HEK293 (cell line): ENCODE measurements at regions not wholly inside any gene's neighbourhood (a gene's known extent, or its start where the extent isn't known, plus 50 kb on each side); places are given as distances from the start of the nearest gene placed in this dataset.

Experiments used
- MZF1 ChIP-seq: fragments of 450-650 bp; formaldehyde crosslinking; IDR thresholded peaks from 2 replicates; pipeline ENCODE4 v1.5.1; 2017; ENCODE audit warnings: missing biosample characterization, missing genetic modification characterization, borderline replicate concordance
- ZBTB1 ChIP-seq: fragments of 450-650 bp; formaldehyde crosslinking; IDR thresholded peaks from 2 replicates; pipeline ENCODE4 v1.5.1; 2016; ENCODE audit warnings: missing biosample characterization, missing genetic modification characterization
- ZFHX2 ChIP-seq: fragments of 450-650 bp; formaldehyde crosslinking; conservative IDR thresholded peaks from 2 replicates; pipeline ENCODE4 v1.5.1; 2016; ENCODE audit warnings: missing biosample characterization, missing genetic modification characterization
- ZNF10 ChIP-seq: fragments of 450-650 bp; formaldehyde crosslinking; IDR thresholded peaks from 2 replicates; pipeline ENCODE4 v1.5.1; 2017; ENCODE audit warnings: missing biosample characterization, missing genetic modification characterization
- ZNF112 ChIP-seq: fragments of 450-650 bp; formaldehyde crosslinking; IDR thresholded peaks from 2 replicates; pipeline ENCODE4 v1.5.0; 2017; ENCODE audit warnings: missing biosample characterization, missing genetic modification characterization
- ZNF132 ChIP-seq: fragments of 450-650 bp; formaldehyde crosslinking; IDR thresholded peaks from 2 replicates; pipeline ENCODE4 v1.5.1; 2017; ENCODE audit warnings: missing biosample characterization, missing genetic modification characterization, borderline replicate concordance
- ZNF223 ChIP-seq: fragments of 450-650 bp; formaldehyde crosslinking; IDR thresholded peaks from 2 replicates; pipeline ENCODE4 v1.5.1; 2016; ENCODE audit warnings: missing biosample characterization, missing genetic modification characterization
- ZNF266 ChIP-seq: fragments of 450-650 bp; formaldehyde crosslinking; IDR thresholded peaks from 2 replicates; pipeline ENCODE4 v1.5.1; 2016; ENCODE audit warnings: missing biosample characterization, missing genetic modification characterization, low read depth
- ZNF302 ChIP-seq: fragments of 450-650 bp; formaldehyde crosslinking; IDR thresholded peaks from 2 replicates; pipeline ENCODE4 v1.5.1; 2016; ENCODE audit warnings: missing biosample characterization, missing genetic modification characterization, low read depth
- ZNF37A ChIP-seq: fragments of 450-650 bp; IDR thresholded peaks from 2 replicates; pipeline ENCODE4 v1.5.1; 2018; ENCODE audit warnings: missing biosample characterization, missing genetic modification characterization
- ZNF404 ChIP-seq: fragments of 450-650 bp; formaldehyde crosslinking; IDR thresholded peaks from 2 replicates; pipeline ENCODE4 v1.5.1; 2017; ENCODE audit warnings: missing biosample characterization, missing genetic modification characterization
- ZNF473 ChIP-seq: fragments of 450-650 bp; formaldehyde crosslinking; IDR thresholded peaks from 2 replicates; pipeline ENCODE4 v1.5.1; 2017; ENCODE audit warnings: missing biosample characterization, missing genetic modification characterization
- ZNF48 ChIP-seq: fragments of 450-650 bp; formaldehyde crosslinking; IDR thresholded peaks from 2 replicates; pipeline ENCODE4 v1.5.1; 2016; ENCODE audit warnings: missing biosample characterization, missing genetic modification characterization
- ZNF514 ChIP-seq: fragments of 450-650 bp; formaldehyde crosslinking; IDR thresholded peaks from 2 replicates; pipeline ENCODE4 v1.5.1; 2016; ENCODE audit warnings: missing biosample characterization, missing genetic modification characterization
- ZNF596 ChIP-seq: fragments of 450-650 bp; IDR thresholded peaks from 2 replicates; pipeline ENCODE4 v1.5.0; 2018; ENCODE audit warnings: missing biosample characterization, mild to moderate bottlenecking, missing genetic modification characterization, moderate library complexity
- ZNF621 ChIP-seq: fragments of 450-650 bp; formaldehyde crosslinking; IDR thresholded peaks from 2 replicates; pipeline ENCODE4 v1.5.1; 2017; ENCODE audit warnings: missing biosample characterization, missing genetic modification characterization
- ZNF747 ChIP-seq: fragments of 450-650 bp; formaldehyde crosslinking; IDR thresholded peaks from 2 replicates; pipeline ENCODE4 v1.5.1; 2016; ENCODE audit warnings: missing biosample characterization, missing genetic modification characterization
- ZNF791 ChIP-seq: fragments of 450-650 bp; formaldehyde crosslinking; IDR thresholded peaks from 2 replicates; pipeline ENCODE4 v1.5.1; 2016; ENCODE audit warnings: missing biosample characterization, missing genetic modification characterization
- TF ChIP-seq, protein P1 (sequence below): fragments of 450-650 bp; formaldehyde crosslinking; IDR thresholded peaks from 2 replicates; pipeline ENCODE4 v1.5.1; 2017; ENCODE audit warnings: missing biosample characterization, missing genetic modification characterization
- TF ChIP-seq, protein P2 (sequence below): fragments of 450-650 bp; formaldehyde crosslinking; IDR thresholded peaks from 2 replicates; pipeline ENCODE4 v1.5.1; 2016; ENCODE audit warnings: missing biosample characterization, missing genetic modification characterization
- TF ChIP-seq, protein P3 (sequence below): fragments of 450-650 bp; formaldehyde crosslinking; IDR thresholded peaks from 2 replicates; pipeline ENCODE4 v1.5.1; 2016; ENCODE audit warnings: missing biosample characterization, missing genetic modification characterization
- TF ChIP-seq, protein P4 (sequence below): fragments of 450-650 bp; formaldehyde crosslinking; IDR thresholded peaks from 2 replicates; pipeline ENCODE4 v1.5.1; 2017; ENCODE audit warnings: missing biosample characterization, mild to moderate bottlenecking, missing genetic modification characterization, moderate library complexity
- TF ChIP-seq, protein P5 (sequence below): fragments of 450-650 bp; formaldehyde crosslinking; IDR thresholded peaks from 2 replicates; pipeline ENCODE4 v1.5.1; 2016; ENCODE audit warnings: missing biosample characterization, missing genetic modification characterization
- TF ChIP-seq, protein P6 (sequence below): sonication (generic); formaldehyde crosslinking; IDR thresholded peaks from 2 replicates; pipeline ENCODE4 v1.8.1; 2022; ENCODE audit warnings: mild to moderate bottlenecking, moderate library complexity, missing genetic modification reagents
- TF ChIP-seq, protein P7 (sequence below): fragments of 450-650 bp; formaldehyde crosslinking; IDR thresholded peaks from 2 replicates; pipeline ENCODE4 v1.5.1; 2017; ENCODE audit warnings: missing biosample characterization, missing genetic modification characterization
- TF ChIP-seq, protein P8 (sequence below): fragments of 450-650 bp; formaldehyde crosslinking; IDR thresholded peaks from 2 replicates; pipeline ENCODE4 v1.5.1; 2016; ENCODE audit warnings: missing biosample characterization, missing genetic modification characterization

DNA sequence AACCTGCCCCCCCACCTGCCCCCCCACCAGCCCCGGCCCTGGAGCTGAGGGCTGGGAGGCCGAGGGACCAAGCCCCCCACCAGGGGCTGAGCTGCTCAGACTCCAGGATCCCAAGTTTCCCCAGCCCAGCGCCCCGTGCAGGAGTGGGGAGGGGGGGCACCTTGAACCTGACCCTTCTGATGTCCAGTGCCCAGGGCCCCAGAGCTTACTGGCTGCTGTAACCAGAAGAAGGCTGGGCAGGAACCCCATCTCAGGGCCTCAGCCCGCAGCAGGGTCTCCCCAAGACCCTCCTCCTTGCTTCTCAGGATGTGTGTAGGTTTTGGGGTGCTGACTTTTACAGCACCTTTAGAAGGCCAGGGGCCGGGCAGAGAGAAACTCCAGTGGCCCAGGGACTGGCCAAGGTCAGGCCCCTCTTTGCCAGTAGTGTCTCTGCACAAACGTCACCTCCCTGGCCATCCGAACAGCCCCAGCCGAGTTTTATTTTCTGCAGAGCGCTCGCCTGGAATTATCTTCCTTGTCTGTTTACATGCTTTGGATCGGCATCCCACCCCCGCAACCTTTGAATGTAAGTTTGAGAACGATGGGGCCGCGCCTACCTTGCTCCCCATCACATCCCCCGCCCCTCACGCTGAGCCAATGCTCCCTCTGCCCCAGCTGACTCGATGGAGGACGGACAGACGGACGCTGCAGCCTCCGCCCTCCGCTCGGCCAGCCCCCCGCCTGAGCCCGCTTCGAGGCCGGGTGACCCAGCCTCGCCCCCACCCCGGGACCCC is 70.1 kb upstream of the CASZ1 start (continued):
- no peak for TF ChIP-seq ZNF404
- TF ChIP-seq ZNF621 (tag by site-specific recombination): no peak
- no peak for TF ChIP-seq ZNF596
- no peak for TF ChIP-seq ZBTB1 (tag by site-specific recombination)
- TF ChIP-seq, protein P1, sequence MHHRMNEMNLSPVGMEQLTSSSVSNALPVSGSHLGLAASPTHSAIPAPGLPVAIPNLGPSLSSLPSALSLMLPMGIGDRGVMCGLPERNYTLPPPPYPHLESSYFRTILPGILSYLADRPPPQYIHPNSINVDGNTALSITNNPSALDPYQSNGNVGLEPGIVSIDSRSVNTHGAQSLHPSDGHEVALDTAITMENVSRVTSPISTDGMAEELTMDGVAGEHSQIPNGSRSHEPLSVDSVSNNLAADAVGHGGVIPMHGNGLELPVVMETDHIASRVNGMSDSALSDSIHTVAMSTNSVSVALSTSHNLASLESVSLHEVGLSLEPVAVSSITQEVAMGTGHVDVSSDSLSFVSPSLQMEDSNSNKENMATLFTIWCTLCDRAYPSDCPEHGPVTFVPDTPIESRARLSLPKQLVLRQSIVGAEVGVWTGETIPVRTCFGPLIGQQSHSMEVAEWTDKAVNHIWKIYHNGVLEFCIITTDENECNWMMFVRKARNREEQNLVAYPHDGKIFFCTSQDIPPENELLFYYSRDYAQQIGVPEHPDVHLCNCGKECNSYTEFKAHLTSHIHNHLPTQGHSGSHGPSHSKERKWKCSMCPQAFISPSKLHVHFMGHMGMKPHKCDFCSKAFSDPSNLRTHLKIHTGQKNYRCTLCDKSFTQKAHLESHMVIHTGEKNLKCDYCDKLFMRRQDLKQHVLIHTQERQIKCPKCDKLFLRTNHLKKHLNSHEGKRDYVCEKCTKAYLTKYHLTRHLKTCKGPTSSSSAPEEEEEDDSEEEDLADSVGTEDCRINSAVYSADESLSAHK (tag by site-specific recombination): no peak
- no peak for TF ChIP-seq ZNF302 (tag by site-specific recombination)
- TF ChIP-seq, protein P2, sequence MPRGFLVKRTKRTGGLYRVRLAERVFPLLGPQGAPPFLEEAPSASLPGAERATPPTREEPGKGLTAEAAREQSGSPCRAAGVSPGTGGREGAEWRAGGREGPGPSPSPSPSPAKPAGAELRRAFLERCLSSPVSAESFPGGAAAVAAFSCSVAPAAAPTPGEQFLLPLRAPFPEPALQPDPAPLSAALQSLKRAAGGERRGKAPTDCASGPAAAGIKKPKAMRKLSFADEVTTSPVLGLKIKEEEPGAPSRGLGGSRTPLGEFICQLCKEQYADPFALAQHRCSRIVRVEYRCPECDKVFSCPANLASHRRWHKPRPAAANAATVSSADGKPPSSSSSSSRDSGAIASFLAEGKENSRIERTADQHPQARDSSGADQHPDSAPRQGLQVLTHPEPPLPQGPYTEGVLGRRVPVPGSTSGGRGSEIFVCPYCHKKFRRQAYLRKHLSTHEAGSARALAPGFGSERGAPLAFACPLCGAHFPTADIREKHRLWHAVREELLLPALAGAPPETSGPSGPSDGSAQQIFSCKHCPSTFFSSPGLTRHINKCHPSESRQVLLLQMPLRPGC (tag by site-specific recombination): no peak
- no peak for TF ChIP-seq ZNF791 (tag by site-specific recombination)
- no peak for TF ChIP-seq ZNF223 (tag by site-specific recombination)
- TF ChIP-seq, protein P3, sequence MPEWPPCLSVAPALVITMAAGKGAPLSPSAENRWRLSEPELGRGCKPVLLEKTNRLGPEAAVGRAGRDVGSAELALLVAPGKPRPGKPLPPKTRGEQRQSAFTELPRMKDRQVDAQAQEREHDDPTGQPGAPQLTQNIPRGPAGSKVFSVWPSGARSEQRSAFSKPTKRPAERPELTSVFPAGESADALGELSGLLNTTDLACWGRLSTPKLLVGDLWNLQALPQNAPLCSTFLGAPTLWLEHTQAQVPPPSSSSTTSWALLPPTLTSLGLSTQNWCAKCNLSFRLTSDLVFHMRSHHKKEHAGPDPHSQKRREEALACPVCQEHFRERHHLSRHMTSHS (tag by site-specific recombination): no peak
- no peak for TF ChIP-seq MZF1 (tag by site-specific recombination)
- peak; percentile 75 for TF ChIP-seq ZFHX2 (tag by site-specific recombination)
- TF ChIP-seq ZNF112 (tag by site-specific recombination): no peak
- TF ChIP-seq ZNF48 (tag by site-specific recombination): no peak
- TF ChIP-seq, protein P4, sequence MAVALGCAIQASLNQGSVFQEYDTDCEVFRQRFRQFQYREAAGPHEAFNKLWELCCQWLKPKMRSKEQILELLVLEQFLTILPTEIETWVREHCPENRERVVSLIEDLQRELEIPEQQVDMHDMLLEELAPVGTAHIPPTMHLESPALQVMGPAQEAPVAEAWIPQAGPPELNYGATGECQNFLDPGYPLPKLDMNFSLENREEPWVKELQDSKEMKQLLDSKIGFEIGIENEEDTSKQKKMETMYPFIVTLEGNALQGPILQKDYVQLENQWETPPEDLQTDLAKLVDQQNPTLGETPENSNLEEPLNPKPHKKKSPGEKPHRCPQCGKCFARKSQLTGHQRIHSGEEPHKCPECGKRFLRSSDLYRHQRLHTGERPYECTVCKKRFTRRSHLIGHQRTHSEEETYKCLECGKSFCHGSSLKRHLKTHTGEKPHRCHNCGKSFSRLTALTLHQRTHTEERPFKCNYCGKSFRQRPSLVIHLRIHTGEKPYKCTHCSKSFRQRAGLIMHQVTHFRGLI: no peak
- TF ChIP-seq ZNF37A (tag by site-specific recombination): no peak
- TF ChIP-seq, protein P5, sequence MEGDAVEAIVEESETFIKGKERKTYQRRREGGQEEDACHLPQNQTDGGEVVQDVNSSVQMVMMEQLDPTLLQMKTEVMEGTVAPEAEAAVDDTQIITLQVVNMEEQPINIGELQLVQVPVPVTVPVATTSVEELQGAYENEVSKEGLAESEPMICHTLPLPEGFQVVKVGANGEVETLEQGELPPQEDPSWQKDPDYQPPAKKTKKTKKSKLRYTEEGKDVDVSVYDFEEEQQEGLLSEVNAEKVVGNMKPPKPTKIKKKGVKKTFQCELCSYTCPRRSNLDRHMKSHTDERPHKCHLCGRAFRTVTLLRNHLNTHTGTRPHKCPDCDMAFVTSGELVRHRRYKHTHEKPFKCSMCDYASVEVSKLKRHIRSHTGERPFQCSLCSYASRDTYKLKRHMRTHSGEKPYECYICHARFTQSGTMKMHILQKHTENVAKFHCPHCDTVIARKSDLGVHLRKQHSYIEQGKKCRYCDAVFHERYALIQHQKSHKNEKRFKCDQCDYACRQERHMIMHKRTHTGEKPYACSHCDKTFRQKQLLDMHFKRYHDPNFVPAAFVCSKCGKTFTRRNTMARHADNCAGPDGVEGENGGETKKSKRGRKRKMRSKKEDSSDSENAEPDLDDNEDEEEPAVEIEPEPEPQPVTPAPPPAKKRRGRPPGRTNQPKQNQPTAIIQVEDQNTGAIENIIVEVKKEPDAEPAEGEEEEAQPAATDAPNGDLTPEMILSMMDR: no peak
- TF ChIP-seq, protein P6, sequence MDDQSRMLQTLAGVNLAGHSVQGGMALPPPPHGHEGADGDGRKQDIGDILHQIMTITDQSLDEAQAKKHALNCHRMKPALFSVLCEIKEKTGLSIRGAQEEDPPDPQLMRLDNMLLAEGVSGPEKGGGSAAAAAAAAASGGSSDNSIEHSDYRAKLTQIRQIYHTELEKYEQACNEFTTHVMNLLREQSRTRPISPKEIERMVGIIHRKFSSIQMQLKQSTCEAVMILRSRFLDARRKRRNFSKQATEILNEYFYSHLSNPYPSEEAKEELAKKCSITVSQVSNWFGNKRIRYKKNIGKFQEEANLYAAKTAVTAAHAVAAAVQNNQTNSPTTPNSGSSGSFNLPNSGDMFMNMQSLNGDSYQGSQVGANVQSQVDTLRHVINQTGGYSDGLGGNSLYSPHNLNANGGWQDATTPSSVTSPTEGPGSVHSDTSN: no peak
- TF ChIP-seq ZNF10 (tag by site-specific recombination): no peak
- no peak for TF ChIP-seq ZNF266 (tag by site-specific recombination)
- TF ChIP-seq, protein P7, sequence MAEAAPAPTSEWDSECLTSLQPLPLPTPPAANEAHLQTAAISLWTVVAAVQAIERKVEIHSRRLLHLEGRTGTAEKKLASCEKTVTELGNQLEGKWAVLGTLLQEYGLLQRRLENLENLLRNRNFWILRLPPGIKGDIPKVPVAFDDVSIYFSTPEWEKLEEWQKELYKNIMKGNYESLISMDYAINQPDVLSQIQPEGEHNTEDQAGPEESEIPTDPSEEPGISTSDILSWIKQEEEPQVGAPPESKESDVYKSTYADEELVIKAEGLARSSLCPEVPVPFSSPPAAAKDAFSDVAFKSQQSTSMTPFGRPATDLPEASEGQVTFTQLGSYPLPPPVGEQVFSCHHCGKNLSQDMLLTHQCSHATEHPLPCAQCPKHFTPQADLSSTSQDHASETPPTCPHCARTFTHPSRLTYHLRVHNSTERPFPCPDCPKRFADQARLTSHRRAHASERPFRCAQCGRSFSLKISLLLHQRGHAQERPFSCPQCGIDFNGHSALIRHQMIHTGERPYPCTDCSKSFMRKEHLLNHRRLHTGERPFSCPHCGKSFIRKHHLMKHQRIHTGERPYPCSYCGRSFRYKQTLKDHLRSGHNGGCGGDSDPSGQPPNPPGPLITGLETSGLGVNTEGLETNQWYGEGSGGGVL (tag by site-specific recombination): no peak
- TF ChIP-seq ZNF747 (tag by site-specific recombination): no peak
- TF ChIP-seq ZNF132 (tag by site-specific recombination): no peak
- TF ChIP-seq, protein P8, sequence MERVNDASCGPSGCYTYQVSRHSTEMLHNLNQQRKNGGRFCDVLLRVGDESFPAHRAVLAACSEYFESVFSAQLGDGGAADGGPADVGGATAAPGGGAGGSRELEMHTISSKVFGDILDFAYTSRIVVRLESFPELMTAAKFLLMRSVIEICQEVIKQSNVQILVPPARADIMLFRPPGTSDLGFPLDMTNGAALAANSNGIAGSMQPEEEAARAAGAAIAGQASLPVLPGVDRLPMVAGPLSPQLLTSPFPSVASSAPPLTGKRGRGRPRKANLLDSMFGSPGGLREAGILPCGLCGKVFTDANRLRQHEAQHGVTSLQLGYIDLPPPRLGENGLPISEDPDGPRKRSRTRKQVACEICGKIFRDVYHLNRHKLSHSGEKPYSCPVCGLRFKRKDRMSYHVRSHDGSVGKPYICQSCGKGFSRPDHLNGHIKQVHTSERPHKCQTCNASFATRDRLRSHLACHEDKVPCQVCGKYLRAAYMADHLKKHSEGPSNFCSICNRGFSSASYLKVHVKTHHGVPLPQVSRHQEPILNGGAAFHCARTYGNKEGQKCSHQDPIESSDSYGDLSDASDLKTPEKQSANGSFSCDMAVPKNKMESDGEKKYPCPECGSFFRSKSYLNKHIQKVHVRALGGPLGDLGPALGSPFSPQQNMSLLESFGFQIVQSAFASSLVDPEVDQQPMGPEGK (tag by site-specific recombination): 0 out of 2 replicates have a peak, but pooled peaks have one; percentile 14
- no peak for TF ChIP-seq ZNF473 (tag by site-specific recombination)
- no peak for TF ChIP-seq ZNF514 (tag by site-specific recombination)
